ENCODE measurements at regions not wholly inside any gene's neighbourhood (a gene's known extent, or its start where the extent isn't known, plus 50 kb on each side); places are given as distances from the start of the nearest gene placed in this dataset.

- H3K4me3 ChIP-seq (ENCODE audit: low read length): no peak overlapping the region
- no peak for DNase-seq
- no peaks in the 10 kb centered on the region for H3K9me3 ChIP-seq (replicated peaks; ENCODE audit: control insufficient read depth, low read depth, low read length)
- no peaks in the 10 kb centered on the region for H3K36me3 ChIP-seq (ENCODE audit: control insufficient read depth, insufficient read depth, low read length)
- 100% methylated on average over 1 of the region's 2 CpGs for WGBS (ENCODE audit: insufficient coverage)
- H3K27me3 ChIP-seq (ENCODE audit: control insufficient read depth, insufficient read depth, low read length): no peaks in the 10 kb centered on the region
- H3K4me1 ChIP-seq (ENCODE audit: control insufficient read depth, insufficient read depth, low read length): peaks cover 8% of the 10 kb centered on the region
- H3K27ac ChIP-seq (ENCODE audit: low read length): no peak overlapping the region
These were observed 616.9 kb downstream of the PLPP3 start for GRCh38 chr1:55962472-55962871.

GRCh38 chr1:55959136-55959548 is 620.2 kb downstream of the PLPP3 start:
- no CpG with 5 or more reads among the region's 3 CpGs for WGBS (ENCODE audit: insufficient coverage)
- peak; percentile 42 for DNase-seq

GRCh38 chr1:55958498-55958897 is 620.9 kb downstream of the PLPP3 start:
- Histone ChIP-seq H3K4me3 (ENCODE audit: low read length) (no peak overlapping the region), H3K4me1 (ENCODE audit: control insufficient read depth, insufficient read depth, low read length) (peaks cover 8% of the 10 kb centered on the region), H3K27me3 (ENCODE audit: control insufficient read depth, insufficient read depth, low read length) (no peaks in the 10 kb centered on the region), H3K36me3 (ENCODE audit: control insufficient read depth, insufficient read depth, low read length) (no peaks in the 10 kb centered on the region), H3K9me3 (replicated peaks; ENCODE audit: control insufficient read depth, low read depth, low read length) (no peaks in the 10 kb centered on the region), H3K27ac (ENCODE audit: low read length) (no peak overlapping the region)
- WGBS (ENCODE audit: insufficient coverage): 100% methylated on average over 1 of the region's 2 CpGs
- peak; percentile 31 for DNase-seq

More at GRCh38 chr1:55959136-55959548, 620.2 kb downstream of the PLPP3 start:
- H3K4me1 ChIP-seq (ENCODE audit: control insufficient read depth, insufficient read depth, low read length): peaks cover 8% of the 10 kb centered on the region
- H3K27ac ChIP-seq (ENCODE audit: low read length): no peak overlapping the region
- no peaks in the 10 kb centered on the region for H3K27me3 ChIP-seq (ENCODE audit: control insufficient read depth, insufficient read depth, low read length)
- no peaks in the 10 kb centered on the region for H3K9me3 ChIP-seq (replicated peaks; ENCODE audit: control insufficient read depth, low read depth, low read length)
- no peaks in the 10 kb centered on the region for H3K36me3 ChIP-seq (ENCODE audit: control insufficient read depth, insufficient read depth, low read length)
- H3K4me3 ChIP-seq (ENCODE audit: low read length): no peak overlapping the region

- Histone ChIP-seq H3K4me3 (ENCODE audit: low read length) (no peak overlapping the region), H3K27ac (ENCODE audit: low read length) (no peak overlapping the region), H3K9me3 (replicated peaks; ENCODE audit: control insufficient read depth, low read depth, low read length) (peaks cover 2% of the 10 kb centered on the region), H3K27me3 (ENCODE audit: control insufficient read depth, insufficient read depth, low read length) (no peaks in the 10 kb centered on the region), H3K36me3 (ENCODE audit: control insufficient read depth, insufficient read depth, low read length) (no peaks in the 10 kb centered on the region), H3K4me1 (ENCODE audit: control insufficient read depth, insufficient read depth, low read length) (peaks cover 8% of the 10 kb centered on the region)
- peak; percentile 43 for DNase-seq
These were observed 622.1 kb downstream of the PLPP3 start for GRCh38 chr1:55957276-55957675.

- Histone ChIP-seq H3K4me3 (ENCODE audit: low read length) (no peak overlapping the region), H3K27ac (ENCODE audit: low read length) (no peak overlapping the region), H3K4me1 (ENCODE audit: control insufficient read depth, insufficient read depth, low read length) (peaks cover 8% of the 10 kb centered on the region), H3K27me3 (ENCODE audit: control insufficient read depth, insufficient read depth, low read length) (no peaks in the 10 kb centered on the region), H3K36me3 (ENCODE audit: control insufficient read depth, insufficient read depth, low read length) (no peaks in the 10 kb centered on the region), H3K9me3 (replicated peaks; ENCODE audit: control insufficient read depth, low read depth, low read length) (peaks cover 2% of the 10 kb centered on the region)
- WGBS (ENCODE audit: insufficient coverage): 93% methylated on average over 11 of the region's 12 CpGs
- DNase-seq: no peak
These were observed 624.2 kb downstream of the PLPP3 start for GRCh38 chr1:55955016-55955621.

GRCh38 chr1:55951291-55951690 is 628.1 kb downstream of the PLPP3 start:
- Histone ChIP-seq H3K4me3 (ENCODE audit: low read length) (no peak overlapping the region), H3K27me3 (ENCODE audit: control insufficient read depth, insufficient read depth, low read length) (no peaks in the 10 kb centered on the region), H3K9me3 (replicated peaks; ENCODE audit: control insufficient read depth, low read depth, low read length) (peaks cover 2% of the 10 kb centered on the region), H3K27ac (ENCODE audit: low read length) (no peak overlapping the region), H3K4me1 (ENCODE audit: control insufficient read depth, insufficient read depth, low read length) (no peaks in the 10 kb centered on the region), H3K36me3 (ENCODE audit: control insufficient read depth, insufficient read depth, low read length) (no peaks in the 10 kb centered on the region)
- DNase-seq: no peak
- 91% methylated on average over 1 of the region's 3 CpGs for WGBS (ENCODE audit: insufficient coverage)

DNA sequence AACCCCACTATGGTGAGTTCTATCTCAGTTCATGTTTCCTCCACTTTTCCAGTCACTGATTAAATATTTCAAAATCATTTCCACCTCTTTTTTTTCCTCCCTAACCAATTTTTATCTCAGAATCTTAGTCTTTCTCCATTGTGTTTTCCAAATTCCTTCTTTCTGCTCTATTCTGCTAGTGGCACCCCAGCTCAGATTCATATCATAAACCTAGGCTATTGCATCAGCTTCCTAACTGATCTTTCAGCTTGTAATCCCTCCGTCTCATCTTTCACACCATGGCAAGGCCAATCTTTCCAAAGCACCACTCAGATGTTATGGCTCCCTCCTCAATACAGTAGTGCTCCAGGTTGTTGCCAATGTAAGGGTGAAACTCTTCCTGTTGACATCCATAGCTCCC is 631.9 kb downstream of the PLPP3 start:
- 80% methylated on average over 1 of the region's 1 CpG for WGBS (ENCODE audit: insufficient coverage)
- Histone ChIP-seq H3K36me3 (ENCODE audit: control insufficient read depth, insufficient read depth, low read length) (no peaks in the 10 kb centered on the region), H3K4me1 (ENCODE audit: control insufficient read depth, insufficient read depth, low read length) (no peaks in the 10 kb centered on the region), H3K27me3 (ENCODE audit: control insufficient read depth, insufficient read depth, low read length) (no peaks in the 10 kb centered on the region), H3K9me3 (replicated peaks; ENCODE audit: control insufficient read depth, low read depth, low read length) (peaks cover 2% of the 10 kb centered on the region), H3K4me3 (ENCODE audit: low read length) (no peak overlapping the region), H3K27ac (ENCODE audit: low read length) (no peak overlapping the region)
- DNase-seq: no peak

- no peaks in the 10 kb centered on the region for H3K27me3 ChIP-seq (ENCODE audit: control insufficient read depth, insufficient read depth, low read length)
- no peak for DNase-seq
- H3K4me3 ChIP-seq (ENCODE audit: low read length): no peak overlapping the region
- H3K36me3 ChIP-seq (ENCODE audit: control insufficient read depth, insufficient read depth, low read length): no peaks in the 10 kb centered on the region
- H3K9me3 ChIP-seq (replicated peaks; ENCODE audit: control insufficient read depth, low read depth, low read length): peaks cover 2% of the 10 kb centered on the region
- peaks cover 11% of the 10 kb centered on the region for H3K4me1 ChIP-seq (ENCODE audit: control insufficient read depth, insufficient read depth, low read length)
- WGBS (ENCODE audit: insufficient coverage): 52% methylated on average over 6 of the region's 8 CpGs
- H3K27ac ChIP-seq (ENCODE audit: low read length): no peak overlapping the region
These were observed 635.5 kb downstream of the PLPP3 start for GRCh38 chr1:55943721-55944435.

GRCh38 chr1:55943012-55943411 is 636.4 kb downstream of the PLPP3 start:
- Histone ChIP-seq H3K4me1 (ENCODE audit: control insufficient read depth, insufficient read depth, low read length) (peaks cover 20% of the 10 kb centered on the region), H3K27me3 (ENCODE audit: control insufficient read depth, insufficient read depth, low read length) (no peaks in the 10 kb centered on the region), H3K36me3 (ENCODE audit: control insufficient read depth, insufficient read depth, low read length) (no peaks in the 10 kb centered on the region), H3K4me3 (ENCODE audit: low read length) (no peak overlapping the region), H3K27ac (ENCODE audit: low read length) (no peak overlapping the region), H3K9me3 (replicated peaks; ENCODE audit: control insufficient read depth, low read depth, low read length) (peaks cover 2% of the 10 kb centered on the region)
- WGBS (ENCODE audit: insufficient coverage): no CpG with 5 or more reads among the region's 2 CpGs
- DNase-seq: no peak

GRCh38 chr1:55939866-55940265 is 639.5 kb downstream of the PLPP3 start:
- WGBS (ENCODE audit: insufficient coverage): 0% methylated on average over 1 of the region's 1 CpG
- peak; percentile 60 for DNase-seq

More at GRCh38 chr1:55939866-55940265, 639.5 kb downstream of the PLPP3 start:
- no peaks in the 10 kb centered on the region for H3K36me3 ChIP-seq (ENCODE audit: control insufficient read depth, insufficient read depth, low read length)
- H3K4me3 ChIP-seq (ENCODE audit: low read length): no peak overlapping the region
- no peak overlapping the region for H3K27ac ChIP-seq (ENCODE audit: low read length)
- H3K4me1 ChIP-seq (ENCODE audit: control insufficient read depth, insufficient read depth, low read length): peaks cover 26% of the 10 kb centered on the region
- H3K27me3 ChIP-seq (ENCODE audit: control insufficient read depth, insufficient read depth, low read length): no peaks in the 10 kb centered on the region
- peaks cover 7% of the 10 kb centered on the region for H3K9me3 ChIP-seq (replicated peaks; ENCODE audit: control insufficient read depth, low read depth, low read length)
